ENCODE measurements at regions not wholly inside any gene's neighbourhood (a gene's known extent, or its start where the extent isn't known, plus 50 kb on each side); places are given as distances from the start of the nearest gene placed in this dataset.

DNA sequence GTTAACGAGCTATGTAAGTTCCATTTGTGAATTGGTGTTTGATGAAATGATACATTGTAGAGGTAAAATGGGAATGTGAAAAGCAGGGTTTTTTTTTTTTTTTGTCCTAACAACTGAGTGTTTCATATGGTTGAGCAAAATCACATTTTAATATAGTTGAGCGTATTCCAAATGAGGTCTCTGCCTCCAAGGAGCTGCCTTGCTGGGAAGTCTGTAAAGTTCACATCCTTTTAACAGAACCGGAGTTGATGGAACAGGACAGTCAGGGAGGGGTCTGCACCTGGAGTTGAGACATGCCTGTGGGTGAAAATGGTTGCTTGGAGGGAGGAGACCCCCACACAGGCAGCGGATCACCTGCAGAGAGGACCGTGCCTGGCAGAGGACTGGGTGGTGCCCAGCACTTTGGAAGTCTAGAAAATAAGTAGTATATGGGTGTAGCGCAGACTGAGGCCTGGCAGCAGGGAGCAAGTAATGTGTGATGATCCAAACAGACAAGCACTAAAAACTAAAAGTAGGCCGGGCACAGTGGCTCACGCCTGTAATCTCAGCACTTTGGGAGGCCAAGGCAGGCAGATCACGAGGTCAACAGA lies 75.2 kb upstream of the UBAC2 start:
- no peak for DNase-seq

DNA sequence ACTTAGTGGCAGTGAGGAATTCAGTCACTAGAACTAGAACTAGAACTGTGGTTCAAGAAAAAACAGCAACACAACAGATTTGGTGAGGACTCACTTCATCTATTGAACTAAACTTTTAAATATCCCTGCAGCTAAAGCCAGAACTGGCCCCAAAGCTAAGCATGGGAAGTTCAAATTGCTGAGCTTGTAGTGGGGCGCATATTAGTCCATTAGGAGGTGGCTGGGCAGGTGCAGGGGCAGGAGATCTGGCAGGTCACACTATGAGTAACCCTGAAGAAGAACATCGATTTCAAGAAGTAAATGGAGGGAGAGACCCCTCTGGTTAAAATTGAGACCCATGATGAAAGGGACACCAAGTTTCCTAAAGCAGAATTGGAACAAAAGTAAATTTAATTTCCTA lies 73.8 kb upstream of the UBAC2 start:
- no peak for DNase-seq

DNA sequence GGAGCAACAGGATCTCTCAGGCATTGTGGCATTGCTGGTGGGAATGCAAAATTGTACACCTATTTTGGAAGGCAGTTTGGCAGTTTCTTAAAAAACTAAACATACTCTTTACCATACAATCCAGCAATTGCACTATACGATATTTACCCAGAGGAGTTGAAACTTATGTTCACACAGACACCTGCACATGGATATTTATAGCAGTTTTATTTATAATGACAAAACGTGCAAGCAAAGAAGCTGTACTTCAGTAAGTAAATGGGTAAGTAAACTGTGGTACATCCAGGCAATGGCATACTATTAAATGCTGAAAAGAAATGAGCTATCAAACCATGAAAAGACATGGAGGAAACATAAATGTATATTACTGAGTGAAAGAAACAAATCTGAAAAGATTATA lies 71.6 kb upstream of the UBAC2 start:
- no peak for DNase-seq

- DNase-seq, result no peak
Measured at GRCh38 chr13:99129951-99130350, 70.7 kb upstream of the UBAC2 start.

DNA sequence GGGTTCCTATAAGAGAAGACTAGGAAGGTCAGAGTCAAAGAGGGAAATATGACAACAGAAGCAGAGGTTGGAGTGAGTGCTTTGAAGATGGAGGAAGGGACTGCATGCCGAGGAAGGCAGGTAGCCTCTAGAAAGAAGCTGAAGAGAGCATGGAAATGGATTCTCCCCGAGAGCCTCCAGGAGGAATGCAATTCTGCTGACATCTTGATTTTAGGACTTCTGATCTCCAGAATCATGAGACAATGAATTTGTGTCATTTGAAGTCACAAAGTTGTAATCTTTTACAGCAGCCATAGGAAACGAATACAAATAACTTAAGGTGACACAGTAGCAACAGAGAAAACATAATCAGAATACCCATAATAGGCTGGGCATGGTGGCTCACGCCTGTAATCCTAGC lies 69.2 kb upstream of the UBAC2 start:
- DNase-seq, result no peak

DNA sequence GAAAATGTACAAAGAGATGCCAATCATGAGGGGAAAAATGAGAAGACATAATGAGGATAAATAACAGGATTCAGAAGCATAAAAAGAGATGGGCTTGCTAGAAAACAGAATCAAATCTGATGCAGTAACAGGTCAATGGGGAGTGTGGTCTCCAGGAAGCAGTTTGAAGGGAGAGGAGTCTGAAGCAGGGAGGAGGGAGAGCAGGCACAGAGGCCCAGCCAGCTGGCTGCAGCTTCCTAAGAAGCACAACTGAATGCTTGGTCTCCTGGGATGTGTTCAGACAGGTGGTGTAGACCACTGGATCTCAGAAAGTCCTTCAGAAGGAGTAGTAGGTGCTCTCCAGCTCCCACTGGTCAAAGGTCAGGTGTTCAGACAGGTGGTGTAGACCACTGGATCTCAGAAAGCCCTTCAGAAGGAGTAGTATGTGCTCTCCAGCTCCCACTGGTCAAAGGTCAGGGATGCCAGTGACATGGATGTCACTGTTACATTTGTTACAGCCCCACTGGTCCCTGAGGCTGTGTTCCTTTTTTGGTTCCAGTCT lies 68.3 kb upstream of the UBAC2 start:
- no peak for DNase-seq

- no peak for DNase-seq
Measured at GRCh38 chr13:99133230-99133629, 67.4 kb upstream of the UBAC2 start.

GRCh38 chr13:99133848-99134247 lies 66.8 kb upstream of the UBAC2 start:
- DNase-seq, result no peak

GRCh38 chr13:99135591-99135990 lies 65.1 kb upstream of the UBAC2 start:
- no peak for DNase-seq

DNA sequence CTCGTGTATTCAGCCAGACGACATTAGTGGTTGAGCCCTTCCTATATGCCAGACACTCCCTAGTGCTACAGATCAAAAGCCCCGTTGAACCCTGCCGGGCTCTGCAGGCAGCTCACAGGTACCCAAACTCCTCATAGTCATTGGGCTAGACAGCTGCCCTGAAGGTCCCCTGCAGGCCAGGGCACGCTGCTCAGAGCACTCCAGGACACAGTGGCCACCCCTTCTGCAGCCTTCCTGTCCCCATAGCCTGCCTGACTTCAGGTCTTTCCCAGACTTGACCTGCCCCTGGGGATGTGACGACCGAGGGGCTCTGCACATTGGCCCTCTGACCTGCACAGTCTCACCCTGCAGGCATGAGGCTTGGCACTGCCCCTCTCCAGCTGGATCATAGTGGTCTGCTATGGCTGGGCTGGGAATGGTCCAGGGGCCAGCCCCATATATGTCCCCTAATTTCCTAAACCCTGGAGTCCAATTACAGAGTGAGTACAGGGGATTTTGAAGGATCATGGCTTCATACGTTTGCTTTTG lies 64.2 kb upstream of the UBAC2 start:
- no peak for DNase-seq

DNA sequence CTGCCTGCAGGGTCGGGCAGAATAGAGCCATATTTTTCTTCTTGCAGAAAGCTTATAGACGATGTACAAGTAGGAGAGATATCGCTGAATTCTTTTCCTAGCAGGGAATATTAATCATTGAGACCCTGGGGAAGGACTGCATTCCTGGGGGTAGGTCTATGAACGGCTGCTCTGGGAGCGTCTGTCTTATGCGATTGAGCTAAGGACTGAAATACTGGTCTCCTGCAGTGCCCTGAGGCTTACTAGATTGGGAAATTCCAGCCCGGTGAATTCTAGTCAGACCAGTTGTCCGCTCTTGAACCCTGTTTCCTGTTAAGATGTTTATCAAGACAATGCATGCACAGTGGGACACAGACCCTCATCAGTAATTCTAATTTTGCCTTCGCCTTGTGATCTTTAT lies 59.8 kb upstream of the UBAC2 start:
- no peak for DNase-seq

GRCh38 chr13:99143904-99144303 lies 56.8 kb upstream of the UBAC2 start:
- DNase-seq, result no peak

- DNase-seq, result no peak
Measured at GRCh38 chr13:99144306-99144705, 56.3 kb upstream of the UBAC2 start.

- no peak for DNase-seq
Measured at GRCh38 chr13:99145461-99145860, 55.2 kb upstream of the UBAC2 start.

DNA sequence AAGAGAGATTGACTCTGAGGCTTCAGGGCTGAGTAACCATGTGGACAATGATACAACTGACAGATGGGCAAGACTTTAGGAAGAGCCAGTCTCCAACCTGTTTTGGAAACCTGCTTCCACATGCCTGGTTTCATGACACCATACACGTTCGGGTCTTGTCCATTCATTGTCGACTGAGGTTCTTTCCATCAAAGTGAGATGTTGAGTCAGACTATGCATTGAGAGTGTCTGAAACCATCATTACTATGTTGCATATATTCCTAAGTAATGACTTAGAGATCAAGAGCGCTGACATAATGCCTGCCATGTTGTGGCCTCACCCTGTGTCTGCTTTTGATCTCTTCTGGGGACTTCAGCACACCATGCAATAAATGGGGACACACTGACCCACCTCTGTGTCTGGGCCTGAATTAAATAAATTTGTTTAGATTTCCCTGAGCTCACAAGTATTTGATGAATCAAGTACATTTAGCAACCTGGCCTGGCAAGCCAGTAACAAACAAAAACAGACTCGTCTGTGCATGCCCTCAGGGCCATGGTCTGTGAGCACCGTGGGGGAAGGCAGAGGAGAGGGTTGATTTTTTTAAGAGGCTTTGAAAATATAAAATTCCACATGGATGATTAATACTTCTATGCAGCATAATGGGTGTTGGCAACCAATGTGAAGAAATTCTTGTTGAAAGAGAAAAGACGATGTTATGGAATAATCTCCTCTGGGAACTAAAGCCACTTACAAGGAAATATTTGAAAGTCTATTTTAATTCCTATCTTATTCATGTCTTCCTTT lies 49.9 kb upstream of the UBAC2 start:
- DNase-seq, result no peak

All from KG1 (cell line).